HEK293T (cell line): ENCODE measurements at regions not wholly inside any gene's neighbourhood (a gene's known extent, or its start where the extent isn't known, plus 50 kb on each side); places are given as distances from the start of the nearest gene placed in this dataset.

Source experiments
- FOXM1 ChIP-seq: fragments of 450-650 bp; IDR thresholded peaks from 2 replicates; pipeline ENCODE4 v1.6.1; 2017; ENCODE audit warnings: mild to moderate bottlenecking, borderline replicate concordance
- TARDBP ChIP-seq: fragments of 450-650 bp; IDR thresholded peaks from 2 replicates; pipeline ENCODE4 v1.6.1; 2016

DNA sequence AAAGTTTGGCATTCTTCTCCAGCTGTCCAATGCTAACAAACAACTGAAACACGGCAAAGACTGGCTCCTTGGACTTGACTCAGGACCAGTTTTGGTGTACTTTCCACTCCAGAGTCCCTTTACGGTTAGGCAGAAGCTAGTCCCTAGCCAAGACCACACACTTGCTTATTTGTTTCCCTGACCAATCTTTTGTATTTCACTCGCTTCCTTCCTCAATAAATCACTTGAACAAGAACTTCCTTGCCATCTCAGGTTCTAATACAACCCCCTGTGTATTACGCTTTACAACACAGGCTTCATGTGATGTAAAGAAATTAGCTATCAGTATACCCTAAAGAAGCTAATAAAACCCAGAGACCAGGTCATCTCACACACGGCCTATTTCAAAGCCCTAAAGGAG lies 947.5 kb upstream of the CTNND2 start:
- no peak for TF ChIP-seq TARDBP
- TF ChIP-seq FOXM1: no peak
